SKM-1 treated with dmso at 0.1 percent for 144 hours (cell line): ENCODE measurements at regions not wholly inside any gene's neighbourhood (a gene's known extent, or its start where the extent isn't known, plus 50 kb on each side); places are given as distances from the start of the nearest gene placed in this dataset.
A peak's percentile ranks its signal among the peaks of the same experiment; 100 is the strongest.

Experiments
- DNase-seq: peaks from one replicate; lab custom pipeline; 2025; ENCODE audit not compliant: unreplicated experiment; lab: John Stamatoyannopoulos, UW

- no peak for DNase-seq
These were observed 109.7 kb upstream of the PKDCC start for GRCh38 chr2:41937921-41938708.

DNA sequence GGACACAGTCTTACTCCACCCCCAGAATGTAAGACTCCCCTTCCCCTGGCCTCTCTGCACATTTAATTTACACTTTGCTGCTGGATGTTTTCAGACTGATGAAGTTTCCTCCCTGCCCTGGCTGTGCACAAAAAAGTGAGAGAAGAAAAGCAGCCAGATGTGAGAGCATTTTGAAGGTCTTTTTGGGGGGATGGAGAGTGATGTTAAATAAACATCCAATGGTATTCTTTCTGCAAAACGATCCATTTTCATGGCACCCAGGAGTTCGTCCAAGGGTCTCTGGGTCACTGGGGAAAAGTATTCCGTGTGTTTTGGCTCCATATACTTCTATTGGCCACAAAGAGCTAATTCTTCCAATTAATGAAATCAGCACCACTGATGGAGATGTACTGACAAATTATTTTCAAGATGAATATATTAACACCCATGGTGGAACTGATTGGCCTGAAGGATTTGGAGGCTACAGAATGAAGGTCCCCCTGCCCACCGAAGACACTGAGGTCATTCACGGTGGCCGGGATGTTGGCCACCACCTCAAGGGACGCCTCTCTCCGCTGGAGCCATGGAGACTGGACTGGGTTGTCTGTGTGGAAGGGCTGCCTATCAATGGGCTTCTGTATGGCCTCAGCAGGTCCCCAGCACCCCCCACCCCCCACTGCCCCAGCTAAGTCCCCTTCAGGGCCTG is 107.6 kb upstream of the PKDCC start:
- DNase-seq = no peak

- DNase-seq = no peak
These were observed 107.1 kb upstream of the PKDCC start for GRCh38 chr2:41940745-41941063.

- DNase-seq = no peak
These were observed 106.0 kb upstream of the PKDCC start for GRCh38 chr2:41941831-41942230.

GRCh38 chr2:41942278-41942677 is 105.5 kb upstream of the PKDCC start:
- no peak for DNase-seq

GRCh38 chr2:41943159-41943558 is 104.7 kb upstream of the PKDCC start:
- no peak for DNase-seq

- DNase-seq = no peak
These were observed 103.5 kb upstream of the PKDCC start for GRCh38 chr2:41944220-41944880.

GRCh38 chr2:41947701-41948396 is 100.0 kb upstream of the PKDCC start:
- DNase-seq = no peak

DNA sequence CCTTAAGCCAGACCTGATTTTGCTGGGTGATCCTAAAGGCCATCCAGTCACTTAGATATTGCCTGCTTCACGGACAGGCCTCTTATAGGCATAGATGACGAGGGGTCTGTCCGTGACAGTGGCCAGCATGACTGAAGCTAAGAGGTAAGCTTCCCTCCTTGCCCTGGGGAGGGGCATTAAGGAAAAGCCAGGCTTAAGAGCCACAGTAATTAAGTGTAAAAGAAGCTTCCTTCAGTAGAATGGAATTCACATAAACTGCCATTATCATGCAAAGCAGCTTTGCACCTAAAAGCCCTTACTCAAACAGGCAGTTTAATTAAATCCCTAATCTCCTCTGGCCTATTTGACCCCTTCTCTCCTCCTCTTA is 99.4 kb upstream of the PKDCC start:
- no peak for DNase-seq

GRCh38 chr2:41949091-41949882 is 98.5 kb upstream of the PKDCC start:
- DNase-seq = no peak

DNA sequence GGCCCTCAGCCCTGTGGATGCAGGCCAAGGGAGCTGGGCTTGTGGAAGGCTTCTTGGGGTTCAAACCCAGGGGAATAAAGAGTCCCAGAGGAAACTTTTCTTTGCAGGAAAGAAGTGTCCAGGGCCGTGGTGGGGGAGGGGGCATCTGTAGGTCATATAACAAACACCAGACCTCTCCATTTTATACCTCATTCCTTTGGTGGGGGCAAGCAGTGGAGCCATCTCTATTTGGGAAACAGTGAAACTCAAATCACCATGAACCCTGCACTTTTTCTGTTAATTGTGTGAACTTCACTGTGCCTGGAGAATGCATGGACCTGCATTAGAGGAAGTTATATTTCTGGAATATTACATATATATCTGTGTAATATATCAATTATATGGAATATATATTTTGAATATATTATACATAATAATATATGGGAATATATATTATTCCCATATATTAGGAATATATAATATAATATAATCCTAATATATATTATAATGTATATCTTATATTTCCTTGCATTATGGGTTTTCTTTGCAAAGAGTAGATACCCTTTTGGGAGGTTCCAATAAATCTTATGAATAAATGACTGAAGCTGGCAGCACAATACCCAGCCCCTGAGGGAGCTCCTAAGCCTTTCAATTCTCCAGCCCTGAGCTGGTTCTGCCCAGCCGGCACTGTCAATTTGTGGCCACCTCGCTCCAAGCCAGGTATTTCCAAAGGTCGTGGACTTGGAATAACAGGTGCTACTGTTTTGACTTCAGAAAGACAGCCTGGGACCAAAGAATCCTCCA is 97.7 kb upstream of the PKDCC start:
- no peak for DNase-seq

DNA sequence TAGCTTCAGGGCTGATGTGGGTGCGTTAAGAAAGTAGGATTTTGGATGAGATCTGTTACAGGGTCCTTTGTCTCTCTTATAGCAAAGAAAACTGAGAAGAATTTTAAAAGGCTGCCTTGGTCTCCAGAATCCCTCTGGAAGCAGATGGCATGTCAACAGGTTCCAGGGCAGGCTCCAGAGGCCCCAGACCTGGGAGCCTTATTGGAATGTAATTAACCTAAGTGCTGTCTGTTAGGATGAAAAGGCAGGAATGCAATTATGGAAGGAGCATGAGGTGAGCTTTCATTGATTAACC is 97.2 kb upstream of the PKDCC start:
- DNase-seq = no peak

DNA sequence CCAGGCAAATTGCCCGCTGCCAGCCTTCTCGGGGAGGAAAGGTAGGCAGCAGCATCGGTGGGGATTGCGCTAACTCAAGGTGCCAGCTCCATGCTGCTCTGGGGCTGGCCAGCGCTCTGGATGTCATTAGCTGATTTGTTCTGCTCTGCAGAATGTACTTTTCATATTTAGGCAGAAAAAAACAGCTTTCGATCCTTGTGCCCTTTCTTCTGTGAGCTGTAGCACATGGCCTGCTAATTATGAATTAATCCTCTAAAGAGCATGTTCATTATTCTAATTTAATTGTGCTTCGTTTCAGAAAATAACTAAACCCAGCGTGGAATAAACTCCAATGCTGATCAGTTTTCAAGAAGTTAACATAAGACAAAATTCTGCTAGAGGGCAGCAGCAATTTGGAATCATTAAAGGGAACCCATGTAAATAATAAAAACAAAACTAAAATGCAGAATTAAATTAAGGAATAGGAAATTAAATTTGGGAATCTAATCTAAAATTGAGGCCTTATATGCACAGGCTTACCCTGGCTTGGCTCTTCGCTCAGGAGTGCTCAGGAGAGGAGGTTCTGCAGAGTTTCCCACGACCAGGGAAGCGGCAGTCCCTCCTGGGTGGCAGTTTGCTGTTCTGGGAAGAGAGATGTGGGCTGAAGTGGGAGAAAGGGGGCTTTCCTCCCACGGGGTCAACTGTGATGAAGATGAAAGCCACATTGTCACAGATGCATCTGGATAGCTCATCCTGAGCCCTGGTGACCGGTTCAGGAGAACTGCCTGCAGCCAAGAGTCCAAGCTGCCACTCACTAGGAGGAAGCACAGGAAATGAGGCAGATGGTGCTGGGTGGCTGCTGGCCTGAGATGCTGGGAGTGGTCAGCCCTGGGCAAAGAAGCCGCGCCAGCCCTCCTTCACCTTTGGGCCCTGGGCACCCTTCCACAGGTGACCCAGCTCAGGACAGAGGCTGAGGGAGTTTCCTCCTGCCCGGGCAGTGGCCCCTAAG is 93.2 kb upstream of the PKDCC start:
- no peak for DNase-seq

- peak; percentile 91 for DNase-seq
These were observed 92.3 kb upstream of the PKDCC start for GRCh38 chr2:41955316-41956043.

DNA sequence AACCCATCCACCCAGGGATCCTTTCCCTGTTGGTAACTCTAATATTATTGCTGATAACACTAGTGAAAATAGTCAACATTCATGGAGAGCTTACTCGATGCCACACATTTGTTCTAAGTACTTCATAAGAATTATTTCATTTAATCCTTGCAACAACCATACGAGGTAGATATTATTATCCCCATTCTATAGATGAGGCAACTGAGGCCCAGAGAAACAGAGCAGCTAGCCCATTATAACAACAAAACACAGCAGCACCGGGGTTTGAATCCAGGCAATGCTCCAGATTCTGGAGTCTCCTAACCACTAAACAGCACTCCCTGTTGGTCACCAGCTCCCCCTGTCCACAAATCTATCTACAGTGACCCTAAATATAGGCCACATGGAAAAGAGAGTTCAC is 90.4 kb upstream of the PKDCC start:
- no peak for DNase-seq

GRCh38 chr2:41958251-41958650 is 89.6 kb upstream of the PKDCC start:
- no peak for DNase-seq

- DNase-seq = no peak
These were observed 89.0 kb upstream of the PKDCC start for GRCh38 chr2:41958775-41959174.

DNA sequence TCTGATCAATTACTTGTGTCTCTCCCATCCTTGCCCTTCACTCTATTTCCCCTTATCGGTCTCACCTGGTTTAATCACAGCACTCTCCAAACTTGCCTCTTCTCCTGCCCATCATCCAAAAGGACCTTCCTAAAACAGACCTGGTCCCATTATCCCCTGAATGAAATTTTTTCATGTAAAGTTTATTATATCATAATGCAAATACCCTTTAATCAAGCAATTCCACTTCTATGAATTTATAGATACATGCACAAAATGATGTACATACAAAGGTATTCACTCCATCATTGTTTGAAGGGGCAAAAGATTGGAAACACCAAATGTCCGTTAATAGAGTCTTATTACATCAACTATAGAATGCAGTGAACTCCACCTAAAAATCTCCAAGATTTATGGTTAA is 88.1 kb upstream of the PKDCC start:
- DNase-seq = no peak
